ENCODE measurements at regions not wholly inside any gene's neighbourhood (a gene's known extent, or its start where the extent isn't known, plus 50 kb on each side); places are given as distances from the start of the nearest gene placed in this dataset.

DNA sequence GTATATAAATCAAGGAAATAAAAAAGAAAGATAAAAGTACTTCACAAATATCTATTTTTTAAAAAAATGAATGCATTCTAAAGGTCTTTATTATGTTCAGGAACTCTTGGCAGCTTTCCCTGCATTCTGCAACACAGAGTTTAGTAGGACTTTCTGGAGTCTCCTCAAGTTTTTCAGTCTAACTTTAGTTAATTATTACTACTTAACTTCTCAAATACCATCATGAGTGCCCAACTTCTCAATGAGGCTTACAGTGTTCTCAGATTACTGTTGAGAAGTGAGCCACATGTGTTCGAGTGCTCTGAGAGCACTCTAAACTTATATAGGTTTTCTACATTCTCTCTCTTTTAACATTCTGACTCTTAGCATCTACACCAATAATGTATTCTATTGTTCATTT lies 1852.9 kb upstream of the PCDH10 start:
- DNase-seq (ENCODE audit: extremely low spot score) = no peak
- CTCF ChIA-PET = no interaction called here
- TF ChIP-seq, protein P1, sequence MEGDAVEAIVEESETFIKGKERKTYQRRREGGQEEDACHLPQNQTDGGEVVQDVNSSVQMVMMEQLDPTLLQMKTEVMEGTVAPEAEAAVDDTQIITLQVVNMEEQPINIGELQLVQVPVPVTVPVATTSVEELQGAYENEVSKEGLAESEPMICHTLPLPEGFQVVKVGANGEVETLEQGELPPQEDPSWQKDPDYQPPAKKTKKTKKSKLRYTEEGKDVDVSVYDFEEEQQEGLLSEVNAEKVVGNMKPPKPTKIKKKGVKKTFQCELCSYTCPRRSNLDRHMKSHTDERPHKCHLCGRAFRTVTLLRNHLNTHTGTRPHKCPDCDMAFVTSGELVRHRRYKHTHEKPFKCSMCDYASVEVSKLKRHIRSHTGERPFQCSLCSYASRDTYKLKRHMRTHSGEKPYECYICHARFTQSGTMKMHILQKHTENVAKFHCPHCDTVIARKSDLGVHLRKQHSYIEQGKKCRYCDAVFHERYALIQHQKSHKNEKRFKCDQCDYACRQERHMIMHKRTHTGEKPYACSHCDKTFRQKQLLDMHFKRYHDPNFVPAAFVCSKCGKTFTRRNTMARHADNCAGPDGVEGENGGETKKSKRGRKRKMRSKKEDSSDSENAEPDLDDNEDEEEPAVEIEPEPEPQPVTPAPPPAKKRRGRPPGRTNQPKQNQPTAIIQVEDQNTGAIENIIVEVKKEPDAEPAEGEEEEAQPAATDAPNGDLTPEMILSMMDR (IDR thresholded peaks at IDR 0.05; ENCODE audit: control extremely low read depth, extremely low read depth, low read depth, missing control alignments) = no peak
- POLR2A ChIA-PET = no interaction called here

DNA sequence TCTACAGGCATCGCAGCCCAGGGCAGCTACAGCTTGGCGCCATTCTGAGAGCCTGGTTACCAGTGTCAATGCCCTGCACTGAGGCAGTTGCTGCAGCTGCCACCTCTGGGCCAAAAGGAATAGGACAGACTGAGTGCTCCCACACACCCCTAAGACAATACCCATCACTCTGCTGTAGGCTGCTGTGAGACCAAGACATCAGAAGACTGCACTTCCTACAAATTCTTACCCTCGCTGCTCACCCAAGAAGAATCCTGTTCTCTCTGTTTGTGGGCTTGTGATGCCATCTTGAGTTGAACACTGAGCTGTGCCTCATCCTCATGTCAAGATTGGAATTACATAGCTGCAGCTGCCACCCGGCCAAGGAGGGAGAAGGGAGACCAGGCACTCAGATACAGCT lies 1847.0 kb upstream of the PCDH10 start:
- ChIA-PET CTCF (interaction anchor here (0.7 kb wide), 2 partner anchors 9 to 41 kb away, joined by 3 to 4 read pairs; no protein-coding TSS in a partner anchor), POLR2A (no interaction called here)
- TF ChIP-seq, protein P1 (IDR thresholded peaks at IDR 0.05; ENCODE audit: control extremely low read depth, extremely low read depth, low read depth, missing control alignments) = no peak
- no peak for DNase-seq (ENCODE audit: extremely low spot score)

DNA sequence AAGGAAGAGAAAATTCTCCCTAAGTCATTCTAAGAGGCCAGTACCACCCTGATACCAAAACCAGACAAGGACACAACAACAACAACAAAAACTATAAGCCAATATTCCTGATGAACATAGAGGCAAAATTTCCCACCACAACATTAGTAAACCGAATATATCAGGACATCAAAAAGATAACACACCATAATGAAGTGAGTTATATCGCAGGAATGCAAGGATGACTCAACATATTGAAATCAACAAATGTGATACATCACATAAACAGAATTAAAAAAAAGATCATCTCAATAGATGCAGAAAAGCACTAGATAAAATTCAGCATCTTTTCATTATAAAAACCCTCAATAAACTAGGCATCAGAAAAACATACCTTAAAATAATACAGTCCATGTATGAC lies 1844.4 kb upstream of the PCDH10 start:
- no peak for DNase-seq (ENCODE audit: extremely low spot score)
- TF ChIP-seq, protein P1 (IDR thresholded peaks at IDR 0.05; ENCODE audit: control extremely low read depth, extremely low read depth, low read depth, missing control alignments) = no peak
- CTCF ChIA-PET = no interaction called here
- POLR2A ChIA-PET = no interaction called here

DNA sequence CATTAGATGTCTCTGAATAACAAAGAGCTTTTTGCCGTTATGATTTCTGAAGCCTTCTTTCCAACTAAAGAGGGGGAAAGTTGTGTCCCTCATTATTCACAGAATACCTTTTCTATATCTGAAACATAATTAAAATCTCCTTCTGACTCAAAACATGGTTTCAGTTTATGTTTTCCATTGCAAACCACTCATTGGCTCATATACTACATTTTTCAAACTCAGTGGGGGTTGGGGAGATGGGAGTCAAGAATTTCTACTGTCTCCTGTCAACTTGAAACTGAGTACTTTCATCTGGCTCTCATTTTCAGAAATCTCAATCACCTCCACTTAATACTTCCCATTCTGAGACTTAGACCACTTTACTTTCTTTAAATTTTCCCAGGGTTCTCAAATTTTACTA lies 1839.5 kb upstream of the PCDH10 start:
- POLR2A ChIA-PET = no interaction called here
- DNase-seq (ENCODE audit: extremely low spot score) = no peak
- TF ChIP-seq, protein P1 (IDR thresholded peaks at IDR 0.05; ENCODE audit: control extremely low read depth, extremely low read depth, low read depth, missing control alignments) = no peak
- CTCF ChIA-PET = no interaction called here

DNA sequence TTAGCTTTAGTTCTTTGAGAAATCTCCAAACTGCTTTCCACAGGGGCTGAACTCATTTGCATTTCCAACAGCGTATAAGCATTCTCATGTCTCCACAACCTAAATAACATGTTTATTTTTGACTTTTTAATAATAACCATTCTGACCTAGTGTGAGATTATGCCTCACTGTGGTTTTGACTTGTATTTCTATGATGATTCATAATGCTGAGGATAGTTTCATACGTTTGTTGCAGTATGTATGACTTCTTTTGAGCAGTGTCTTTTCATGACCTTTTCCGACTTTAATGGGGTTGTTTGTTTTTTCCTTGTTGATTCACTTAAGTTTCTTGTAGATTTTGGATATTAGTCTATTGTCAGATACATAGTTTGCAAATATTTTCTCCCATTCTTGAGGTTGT lies 1833.0 kb upstream of the PCDH10 start:
- CTCF ChIA-PET = no interaction called here
- no peak for DNase-seq (ENCODE audit: extremely low spot score)
- TF ChIP-seq, protein P1 (IDR thresholded peaks at IDR 0.05; ENCODE audit: control extremely low read depth, extremely low read depth, low read depth, missing control alignments) = no peak
- POLR2A ChIA-PET = no interaction called here

DNA sequence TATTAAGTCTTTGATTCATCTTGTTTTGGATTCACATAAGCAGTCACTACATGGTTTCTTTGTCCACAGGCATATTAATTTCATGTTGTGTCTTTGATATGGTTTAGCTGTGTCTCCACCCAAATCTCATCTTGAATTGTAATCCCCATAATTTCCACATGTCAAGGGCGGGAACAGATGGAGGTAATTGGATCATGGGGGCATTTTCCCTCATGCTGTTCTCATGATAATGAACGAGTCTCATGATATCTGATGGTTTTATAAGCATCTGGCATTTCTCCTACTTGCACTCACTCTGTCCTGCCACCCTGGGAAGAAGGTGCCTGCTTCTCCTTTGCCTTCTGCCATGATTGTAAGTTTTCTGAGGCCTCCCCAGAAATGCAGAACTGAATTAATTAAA lies 1811.2 kb upstream of the PCDH10 start:
- ChIA-PET CTCF (no interaction called here), POLR2A (no interaction called here)
- TF ChIP-seq, protein P1 (IDR thresholded peaks at IDR 0.05; ENCODE audit: control extremely low read depth, extremely low read depth, low read depth, missing control alignments) = no peak
- DNase-seq (ENCODE audit: extremely low spot score) = no peak

DNA sequence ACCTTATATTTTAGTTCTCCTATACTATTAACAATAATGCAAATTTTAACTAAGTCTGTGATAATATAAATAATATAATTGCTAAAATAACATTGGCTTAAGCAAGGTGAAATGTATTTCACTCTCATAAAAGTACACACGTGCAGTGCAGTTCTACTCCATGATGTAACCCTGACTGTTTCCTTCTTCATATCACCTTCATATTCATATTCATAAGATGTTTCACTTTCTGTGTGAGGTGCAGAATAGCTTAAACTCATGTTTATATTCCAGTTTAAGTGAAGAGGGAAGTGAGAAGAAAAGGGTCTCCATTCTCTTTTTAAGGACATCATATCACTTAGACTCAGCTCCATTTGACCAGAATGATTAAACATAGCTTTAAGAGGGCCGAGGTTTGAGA lies 1810.0 kb upstream of the PCDH10 start:
- POLR2A ChIA-PET = no interaction called here
- TF ChIP-seq, protein P1 (IDR thresholded peaks at IDR 0.05; ENCODE audit: control extremely low read depth, extremely low read depth, low read depth, missing control alignments) = no peak

More for the DNA sequence above, 1810.0 kb upstream of the PCDH10 start:
- no peak for DNase-seq (ENCODE audit: extremely low spot score)
- CTCF ChIA-PET = interaction anchor here (0.8 to 1.4 kb wide), 4 partner anchors 8 to 32 kb away, joined by 3 to 6 read pairs (median 3); no protein-coding TSS in a partner anchor

All from GM10248 (cell line).